SK-N-SH (cell line): ENCODE measurements at regions not wholly inside any gene's neighbourhood (a gene's known extent, or its start where the extent isn't known, plus 50 kb on each side); places are given as distances from the start of the nearest gene placed in this dataset.

Experiments
- CTCF ChIA-PET: fragments of 300-600, 350-600 bp; formaldehyde crosslinking; extraction: SDS; loops from one replicate; lab custom pipeline; 2021; lab: Yijun Ruan, JAX
- POLR2A ChIA-PET: fragments of 350-600 bp; sonication (Branson Sonifier 250); formaldehyde crosslinking; extraction: SDS; loops from one replicate; lab custom pipeline; 2020; ENCODE audit warnings: antibody characterized with exemption, inconsistent platforms; lab: Yijun Ruan, JAX
- DNase-seq: peaks from one replicate; pipeline ENCODE4 v3.0.0; 2012
- H2AFZ ChIP-seq: fragments of 200-600 bp; sonication (generic); 2 replicates; pipeline ENCODE4 v1.8.1; 2016; ENCODE audit warnings: antibody characterized with exemption, mild to moderate bottlenecking, low read depth
- H3F3A ChIP-seq: fragments of 200-600 bp; sonication (generic); replicated peaks from 2 replicates; pipeline ENCODE3; 2016; ENCODE audit warnings: antibody characterized with exemption, mild to moderate bottlenecking; ENCODE audit not compliant: insufficient read depth
- H3K27ac ChIP-seq, 2 experiments: fragments of 200-500 bp in 1 of 2; fragments of 200-600 bp in 1 of 2; sonication (Bioruptor generic) in 1 of 2; sonication (generic), shearing (Covaris generic) in 1 of 2; 2 replicates each; pipeline versions ENCODE4 v1.5.1 to v1.6.1; 2014 to 2016; ENCODE audit warnings: low read depth in 2 of 2, inconsistent platforms in 1 of 2, low read length in 1 of 2, mild to moderate bottlenecking in 1 of 2, mixed read lengths in 1 of 2
- H3K27me3 ChIP-seq: fragments of 200-600 bp; sonication (generic), shearing (Covaris generic); 2 replicates; pipeline ENCODE4 v1.6.1; 2016; ENCODE audit warnings: mixed run types; ENCODE audit not compliant: insufficient read depth
- H3K36me3 ChIP-seq, 2 experiments: fragments of 200-500 bp in 1 of 2; fragments of 200-600 bp in 1 of 2; sonication (Bioruptor generic) in 1 of 2; sonication (generic) in 1 of 2; replicated peaks in 1 of 2; 2 replicates each; pipeline versions ENCODE3 to v1.5.1; 2014 to 2016; ENCODE audit warnings: low read length in 1 of 2, mild to moderate bottlenecking in 1 of 2; ENCODE audit not compliant: insufficient read depth in 2 of 2, control insufficient read depth in 1 of 2
- H3K4me1 ChIP-seq, 2 experiments: fragments of 200-500 bp in 1 of 2; fragments of 200-600 bp in 1 of 2; sonication (Bioruptor generic) in 1 of 2; sonication (generic), shearing (Covaris generic) in 1 of 2; 2 replicates each; pipeline versions ENCODE4 v1.5.1 to v1.6.1; 2014 to 2016; ENCODE audit warnings: low read depth in 1 of 2, low read length in 1 of 2, mixed run types in 1 of 2; ENCODE audit not compliant: insufficient read depth in 2 of 2, control insufficient read depth in 1 of 2
- H3K4me2 ChIP-seq: fragments of 200-600 bp; sonication (generic), shearing (Covaris generic); 2 replicates; pipeline ENCODE4 v1.6.1; 2017; ENCODE audit warnings: mixed run types
- H3K4me3 ChIP-seq, 2 experiments: fragments of 200-500 bp in 1 of 2; fragments of 200-600 bp in 1 of 2; sonication (Bioruptor generic) in 1 of 2; sonication (generic), shearing (Covaris generic) in 1 of 2; 2 replicates each; pipeline versions ENCODE4 v1.5.1 to v1.8.1; 2014 to 2016; ENCODE audit warnings: low read depth in 2 of 2, inconsistent platforms in 1 of 2, low read length in 1 of 2, mild to moderate bottlenecking in 1 of 2, mixed read lengths in 1 of 2, moderate library complexity in 1 of 2
- H3K79me2 ChIP-seq: fragments of 200-600 bp; sonication (generic); 2 replicates; pipeline ENCODE4 v1.8.1; 2017; ENCODE audit warnings: mild to moderate bottlenecking; ENCODE audit not compliant: insufficient read depth
- H3K9ac ChIP-seq: fragments of 200-600 bp; sonication (generic); 2 replicates; pipeline ENCODE4 v1.6.1; 2017; ENCODE audit warnings: mixed run types
- H3K9me2 ChIP-seq: fragments of 200-600 bp; sonication (generic); 2 replicates; pipeline ENCODE4 v1.6.1; 2017; ENCODE audit warnings: mixed run types
- H3K9me3 ChIP-seq: fragments of 200-600 bp; sonication (generic); 2 replicates; pipeline ENCODE4 v1.6.1; 2017; ENCODE audit warnings: mixed run types, mild to moderate bottlenecking, moderate library complexity
- H4K20me1 ChIP-seq: fragments of 200-600 bp; sonication (generic); 2 replicates; pipeline ENCODE4 v1.6.1; 2017; ENCODE audit warnings: mild to moderate bottlenecking, mixed run types; ENCODE audit not compliant: insufficient read depth
- EP300 ChIP-seq, 2 experiments: IDR thresholded peaks; 2 replicates each; pipeline versions ENCODE4 v1.4.0 to v1.6.1; 2012; ENCODE audit warnings: borderline replicate concordance in 1 of 2, low read depth in 1 of 2, low read length in 1 of 2
- GABPA ChIP-seq: IDR thresholded peaks from 2 replicates; pipeline ENCODE4 v1.4.0; 2012; ENCODE audit warnings: low read depth, mild to moderate bottlenecking
- IRF3 ChIP-seq: fragments of 150-350 bp; IDR thresholded peaks from 2 replicates; pipeline ENCODE4 v1.6.1; 2016; ENCODE audit warnings: mild to moderate bottlenecking, low read depth, low read length
- MEF2A ChIP-seq: IDR thresholded peaks from 2 replicates; pipeline ENCODE4 v1.4.0; 2012; ENCODE audit warnings: low read depth, borderline replicate concordance
- NRF1 ChIP-seq: IDR thresholded peaks from 2 replicates; pipeline ENCODE4 v1.6.1; 2012; ENCODE audit warnings: low read depth, mild to moderate bottlenecking, low read length
- PBX3 ChIP-seq: IDR thresholded peaks from 2 replicates; pipeline ENCODE4; 2012
- RXRA ChIP-seq: IDR thresholded peaks from 2 replicates; pipeline ENCODE4 v1.4.0; 2012; ENCODE audit warnings: low read depth, mild to moderate bottlenecking, borderline replicate concordance
- SMC3 ChIP-seq: IDR thresholded peaks from 2 replicates; pipeline ENCODE4 v1.6.1; 2012; ENCODE audit warnings: low read depth, low read length, improper control_type of control experiment
- TAF1 ChIP-seq: IDR thresholded peaks from 2 replicates; pipeline ENCODE4 v1.6.1; 2012; ENCODE audit warnings: low read depth, mild to moderate bottlenecking, low read length, moderate library complexity, borderline replicate concordance
- USF2 ChIP-seq: fragments of 150-350 bp; IDR thresholded peaks from 2 replicates; pipeline ENCODE4 v1.6.1; 2017; ENCODE audit warnings: antibody characterized with exemption, low read length, low read depth, borderline replicate concordance
- WGBS: methylation state at CpG from one replicate; pipeline ENCODE4 v1.1.6; 2017; ENCODE audit warnings: low lambda C conversion rate; 5-methylcytosine and 5-hydroxymethylcytosine counted together
- TF ChIP-seq, protein P1 (sequence below): IDR thresholded peaks from 2 replicates; pipeline ENCODE4 v1.4.0; 2012; ENCODE audit warnings: low read depth, borderline replicate concordance

DNA sequence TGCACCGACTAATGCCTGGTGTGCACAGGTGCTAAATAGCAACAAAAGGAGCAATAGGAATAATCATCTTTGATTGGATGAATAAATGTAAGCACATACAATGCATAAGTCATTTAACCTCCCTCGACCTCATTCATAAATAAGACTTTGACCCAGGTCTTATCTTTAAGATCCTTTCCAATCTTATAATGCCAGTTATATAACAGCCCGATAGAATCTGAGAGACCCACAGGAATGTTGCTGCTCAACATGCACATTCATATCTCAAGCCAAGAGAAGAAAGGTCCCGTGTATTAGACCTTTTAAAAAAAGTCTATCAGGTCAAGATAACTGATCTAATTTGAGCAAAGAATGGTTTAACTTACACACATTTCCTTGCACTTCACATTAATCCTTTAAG is 146.8 kb upstream of the SOX9 start:
- Histone ChIP-seq H3K4me3 (no peak overlapping the region), H3K79me2 (no peaks in the 10 kb centered on the region), H3K4me2 (no peak overlapping the region), H3K9me3 (no peaks in the 10 kb centered on the region), H3K9me2 (no peaks in the 10 kb centered on the region), H4K20me1 (no peaks in the 10 kb centered on the region), H3K4me1 (peaks cover 5% of the 10 kb centered on the region in 2 experiments; a peak in 3 of 4 replicates), H3K27me3 (no peaks in the 10 kb centered on the region), H3K9ac (no peak overlapping the region), H3K36me3 (no peaks in the 10 kb centered on the region), H2AFZ (no peak overlapping the region), H3K27ac (no peak overlapping the region), H3F3A (no peaks in the 10 kb centered on the region)
- DNase-seq = no peak
- CTCF ChIA-PET = no interaction called here
- POLR2A ChIA-PET = no interaction called here
- no peak for TF ChIP-seq IRF3
- TF ChIP-seq EP300 (IDR thresholded peaks at IDR 0.05; ENCODE audit: borderline replicate concordance in 1 of 2, low read depth in 1 of 2, low read length in 1 of 2) = no peak
- no peak for TF ChIP-seq USF2
- no peak for TF ChIP-seq PBX3
- TF ChIP-seq, protein P1, sequence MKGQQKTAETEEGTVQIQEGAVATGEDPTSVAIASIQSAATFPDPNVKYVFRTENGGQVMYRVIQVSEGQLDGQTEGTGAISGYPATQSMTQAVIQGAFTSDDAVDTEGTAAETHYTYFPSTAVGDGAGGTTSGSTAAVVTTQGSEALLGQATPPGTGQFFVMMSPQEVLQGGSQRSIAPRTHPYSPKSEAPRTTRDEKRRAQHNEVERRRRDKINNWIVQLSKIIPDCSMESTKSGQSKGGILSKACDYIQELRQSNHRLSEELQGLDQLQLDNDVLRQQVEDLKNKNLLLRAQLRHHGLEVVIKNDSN = no peak
- TF ChIP-seq TAF1 = no peak
- TF ChIP-seq GABPA = no peak
- TF ChIP-seq SMC3 = no peak
- no peak for TF ChIP-seq MEF2A
- WGBS = 73% methylated on average over 4 of the region's 4 CpGs

DNA sequence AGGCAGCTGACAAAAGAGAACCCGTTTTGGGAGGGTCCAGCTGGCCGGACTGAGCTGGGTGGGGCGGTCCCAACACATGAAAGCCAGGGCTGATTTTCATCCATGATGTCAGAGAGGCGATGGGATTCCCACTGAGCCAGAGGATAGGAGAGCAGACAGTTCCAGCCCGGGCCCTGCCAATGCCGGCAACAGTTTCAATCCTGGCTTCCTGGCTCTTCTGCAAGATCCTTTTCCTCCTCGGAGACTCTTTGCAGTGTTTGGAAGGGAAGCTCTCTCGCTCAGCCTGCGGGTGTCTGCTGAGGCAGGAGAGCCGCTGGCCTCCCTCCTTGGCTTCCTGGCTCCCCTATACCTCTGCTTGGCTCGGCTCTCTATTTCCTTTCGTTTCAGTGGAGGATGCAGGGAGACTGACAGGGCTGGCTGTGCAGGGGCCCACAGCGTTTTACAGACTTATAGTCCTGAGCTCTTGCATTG is 145.5 kb upstream of the SOX9 start:
- TF ChIP-seq RXRA = no peak
- TF ChIP-seq NRF1 = no peak
- no peak overlapping the region for H3K9ac ChIP-seq
- H2AFZ ChIP-seq = no peak overlapping the region
- 89% methylated on average over 13 of the region's 13 CpGs for WGBS
- no peak overlapping the region for H3K4me3 ChIP-seq
- no peak overlapping the region for H3K27ac ChIP-seq
- H3K4me1 ChIP-seq = peaks cover 5% of the 10 kb centered on the region in 2 experiments; a peak in 3 of 4 replicates
- ChIA-PET CTCF (no interaction called here), POLR2A (no interaction called here)
- H3K9me2 ChIP-seq = no peaks in the 10 kb centered on the region
- H3K79me2 ChIP-seq = no peaks in the 10 kb centered on the region
- DNase-seq = no peak
- peak overlapping the region; percentile 44; the same call in 1 of the 2 replicates for H3K4me2 ChIP-seq
- no peaks in the 10 kb centered on the region for H4K20me1 ChIP-seq
- H3K27me3 ChIP-seq = no peaks in the 10 kb centered on the region
- no peaks in the 10 kb centered on the region for H3K9me3 ChIP-seq
- no peaks in the 10 kb centered on the region for H3K36me3 ChIP-seq
- H3F3A ChIP-seq = no peaks in the 10 kb centered on the region
